HCT116 (cell line): ENCODE measurements at regions not wholly inside any gene's neighbourhood (a gene's known extent, or its start where the extent isn't known, plus 50 kb on each side); places are given as distances from the start of the nearest gene placed in this dataset.

Experiments used
- ATAC-seq: fragments of 200-7000 bp; cut with Tn5 transposase; 2 replicates; pipeline ENCODE4 v1.9.1; 2020; ENCODE audit warnings: mild to moderate bottlenecking, moderate library complexity
- BruUV-seq: library from RNA; stranded (reverse); fragments of 400-500 nt; replicated peaks from 2 replicates; lab custom pipeline; 2021; lab: Mats Ljungman, UMichigan
- CTCF ChIA-PET: fragments of 300-600 bp; sonication (Branson Sonifier 250); formaldehyde crosslinking; loops from one replicate; lab custom pipeline; 2021; ENCODE audit warnings: antibody characterized with exemption; lab: Charles Lee
- POLR2A ChIA-PET: fragments of 300-600, 350-600 bp; sonication (Branson Sonifier 250); formaldehyde crosslinking; loops from one replicate; lab custom pipeline; 2021; ENCODE audit warnings: antibody characterized with exemption; lab: Charles Lee
- RAD21 ChIA-PET, 2 experiments: fragments of 300-600 bp; sonication (Branson Sonifier 250); formaldehyde crosslinking; loops; one replicate each; lab custom pipeline; 2023; ENCODE audit warnings: low total read pairs in 2 of 2; ENCODE audit not compliant: uncharacterized antibody in 2 of 2, unreplicated experiment in 2 of 2, low non-redundant PET in 1 of 2; lab: Charles Lee
- DNase-seq: peaks from one replicate; pipeline ENCODE4 v3.0.0-alpha.2; 2010; ENCODE audit warnings: low read depth, low spot score
- H2AFZ ChIP-seq: fragments of 200-600 bp; shearing (Covaris generic), sonication (generic); 2 replicates; pipeline ENCODE4 v1.6.1; 2017; ENCODE audit warnings: low read depth, mixed run types, mixed read lengths, antibody characterized with exemption, low read length; ENCODE audit not compliant: poor library complexity, severe bottlenecking
- H3K27ac ChIP-seq: 2 replicates; pipeline ENCODE4 v1.5.1; 2012; ENCODE audit warnings: low read depth, low read length
- H3K27me3 ChIP-seq: fragments of 200-600 bp; sonication (generic); 2 replicates; pipeline ENCODE4 v1.6.1; 2016; ENCODE audit warnings: mixed run types, low read length, mixed read lengths; ENCODE audit not compliant: insufficient read depth
- H3K36me3 ChIP-seq, 2 experiments: fragments of 200-500 bp in 1 of 2; fragments of 200-600 bp in 1 of 2; sonication (Bioruptor generic) in 1 of 2; sonication (generic) in 1 of 2; 2 replicates each; pipeline versions ENCODE4 v1.5.1 to v1.6.1; 2014 to 2016; ENCODE audit warnings: low read length in 2 of 2, inconsistent platforms in 1 of 2, mixed read lengths in 1 of 2, mixed run types in 1 of 2; ENCODE audit not compliant: insufficient read depth in 2 of 2, control insufficient read depth in 1 of 2
- H3K4me1 ChIP-seq, 2 experiments: fragments of 200-600 bp in 1 of 2; sonication (generic) in 1 of 2; 2 replicates each; pipeline versions ENCODE4 v1.5.1 to v1.6.1; 2012 to 2017; ENCODE audit warnings: low read length in 2 of 2, inconsistent platforms in 1 of 2, mild to moderate bottlenecking in 1 of 2, mixed read lengths in 1 of 2, mixed run types in 1 of 2, moderate library complexity in 1 of 2; ENCODE audit not compliant: insufficient read depth in 2 of 2, control insufficient read depth in 1 of 2
- H3K4me2 ChIP-seq: fragments of 200-600 bp; sonication (generic); 2 replicates; pipeline ENCODE4 v1.6.1; 2017; ENCODE audit warnings: mixed run types, low read length, mixed read lengths
- H3K4me3 ChIP-seq, 2 experiments: fragments of 200-600 bp in 1 of 2; sonication (generic) in 1 of 2; replicated peaks in 1 of 2; 2 replicates each; pipeline ENCODE4 v1.5.1; 2011 to 2016; ENCODE audit warnings: low read length in 2 of 2, control low read depth in 1 of 2, low read depth in 1 of 2, mild to moderate bottlenecking in 1 of 2, mixed read lengths in 1 of 2, mixed run types in 1 of 2
- H3K79me2 ChIP-seq: fragments of 200-600 bp; sonication (generic); 2 replicates; pipeline ENCODE4 v1.6.1; 2017; ENCODE audit warnings: mild to moderate bottlenecking, mixed run types, low read length, moderate library complexity, mixed read lengths; ENCODE audit not compliant: insufficient read depth
- H3K9ac ChIP-seq: fragments of 200-600 bp; sonication (generic); 2 replicates; pipeline ENCODE4 v1.6.1; 2016; ENCODE audit warnings: low read length, mixed read lengths
- H3K9me2 ChIP-seq: fragments of 200-600 bp; sonication (generic), shearing (Covaris generic); 2 replicates; pipeline ENCODE4 v1.6.1; 2017; ENCODE audit warnings: mixed run types, mild to moderate bottlenecking, moderate library complexity; ENCODE audit not compliant: insufficient read depth
- H3K9me3 ChIP-seq, 2 experiments: fragments of 200-500 bp in 1 of 2; fragments of 200-600 bp in 1 of 2; sonication (Bioruptor generic) in 1 of 2; sonication (generic) in 1 of 2; 2 replicates each; pipeline ENCODE4 v1.6.1; 2014 to 2017; ENCODE audit warnings: low read length in 2 of 2, mixed read lengths in 2 of 2, inconsistent platforms in 1 of 2, low read depth in 1 of 2, mild to moderate bottlenecking in 1 of 2, mixed run types in 1 of 2, moderate library complexity in 1 of 2; ENCODE audit not compliant: control insufficient read depth in 1 of 2, insufficient read depth in 1 of 2
- H4K20me1 ChIP-seq: fragments of 200-600 bp; sonication (generic), shearing (Covaris generic); 2 replicates; pipeline ENCODE4 v1.6.1; 2017; ENCODE audit warnings: mixed run types, mild to moderate bottlenecking, moderate library complexity; ENCODE audit not compliant: insufficient read depth
- ATF3 ChIP-seq: IDR thresholded peaks from 2 replicates; pipeline ENCODE4 v1.6.1; 2012
- CEBPB ChIP-seq: IDR thresholded peaks from 2 replicates; pipeline ENCODE4 v1.6.1; 2012; ENCODE audit warnings: low read depth
- EGR1 ChIP-seq: IDR thresholded peaks from 2 replicates; pipeline ENCODE4 v1.6.1; 2012; ENCODE audit warnings: low read depth
- EZH2 ChIP-seq: fragments of 200-600 bp; sonication (generic); IDR thresholded peaks from 2 replicates; pipeline ENCODE4 v1.6.1; 2017; ENCODE audit warnings: antibody characterized with exemption, mixed run types
- MAX ChIP-seq: IDR thresholded peaks from 2 replicates; pipeline ENCODE4 v1.6.1; 2012
- POLR2A ChIP-seq: IDR thresholded peaks from 2 replicates; pipeline ENCODE4 v1.7.0; 2011; ENCODE audit warnings: borderline replicate concordance; ENCODE audit not compliant: insufficient read depth, insufficient read length; ENCODE audit errors: extremely low read depth
- POLR2AphosphoS5 ChIP-seq: IDR thresholded peaks from 2 replicates; pipeline ENCODE4 v1.6.1; 2011; ENCODE audit warnings: mild to moderate bottlenecking, low read depth, low read length, moderate library complexity
- SRF ChIP-seq: IDR thresholded peaks from 2 replicates; pipeline ENCODE4 v1.6.1; 2012; ENCODE audit warnings: low read depth
- YY1 ChIP-seq: IDR thresholded peaks from 2 replicates; pipeline ENCODE4 v1.6.1; 2011; ENCODE audit warnings: low read length, low read depth, moderate library complexity, mild to moderate bottlenecking; ENCODE audit not compliant: insufficient replicate concordance; ENCODE audit errors: extremely low read depth
- ZBTB33 ChIP-seq: IDR thresholded peaks from 2 replicates; pipeline ENCODE4 v1.6.1; 2011; ENCODE audit warnings: mild to moderate bottlenecking, low read length, moderate library complexity; ENCODE audit not compliant: insufficient replicate concordance; ENCODE audit errors: extremely low read depth
- ZFX ChIP-seq: fragments of 450-650 bp; IDR thresholded peaks from 2 replicates; pipeline ENCODE4 v1.6.1; 2017
- intact Hi-C: fragments of 100-400 bp; cut with micrococcal nuclease; formaldehyde crosslinking; loops from 2 replicates; pipeline ENCODE4 v1.10.0; 2022

- Histone ChIP-seq H3K27me3 (no peaks in the 10 kb centered on the region), H3K4me3 (no peak overlapping the region), H3K4me1 (no peaks in the 10 kb centered on the region), H2AFZ (no peak overlapping the region), H3K36me3 (no peaks in the 10 kb centered on the region), H3K9me3 (peaks cover 4 to 59% of the 10 kb centered on the region in 2 experiments; a peak in 2 of 4 replicates), H3K79me2 (no peaks in the 10 kb centered on the region), H4K20me1 (no peaks in the 10 kb centered on the region), H3K27ac (no peak overlapping the region)
- BruUV-seq = no TSS peak
- ChIA-PET CTCF (no interaction called here), RAD21 (no interaction called here)
- ATAC-seq (no peak), DNase-seq (no peak)
- intact Hi-C loops = no loop called here
- TF ChIP-seq CEBPB (no peak), EGR1 (no peak), ZBTB33 (no peak), POLR2A (no peak), YY1 (no peak), MAX (no peak), SRF (no peak), ZFX (no peak), POLR2AphosphoS5 (no peak), EZH2 (no peak), ATF3 (no peak)
- TF ChIP-seq, all 23 proteins: peak for 0
- no peaks in the 10 kb centered on the region for H3K9me2 ChIP-seq
- no peak overlapping the region for H3K4me2 ChIP-seq
- POLR2A ChIA-PET = no interaction called here
- no peak overlapping the region for H3K9ac ChIP-seq
Measured at GRCh38 chr15:27595211-27595610, 503.9 kb downstream of the OCA2 start.
